ENCODE measurements at regions not wholly inside any gene's neighbourhood (a gene's known extent, or its start where the extent isn't known, plus 50 kb on each side); places are given as distances from the start of the nearest gene placed in this dataset.

DNA sequence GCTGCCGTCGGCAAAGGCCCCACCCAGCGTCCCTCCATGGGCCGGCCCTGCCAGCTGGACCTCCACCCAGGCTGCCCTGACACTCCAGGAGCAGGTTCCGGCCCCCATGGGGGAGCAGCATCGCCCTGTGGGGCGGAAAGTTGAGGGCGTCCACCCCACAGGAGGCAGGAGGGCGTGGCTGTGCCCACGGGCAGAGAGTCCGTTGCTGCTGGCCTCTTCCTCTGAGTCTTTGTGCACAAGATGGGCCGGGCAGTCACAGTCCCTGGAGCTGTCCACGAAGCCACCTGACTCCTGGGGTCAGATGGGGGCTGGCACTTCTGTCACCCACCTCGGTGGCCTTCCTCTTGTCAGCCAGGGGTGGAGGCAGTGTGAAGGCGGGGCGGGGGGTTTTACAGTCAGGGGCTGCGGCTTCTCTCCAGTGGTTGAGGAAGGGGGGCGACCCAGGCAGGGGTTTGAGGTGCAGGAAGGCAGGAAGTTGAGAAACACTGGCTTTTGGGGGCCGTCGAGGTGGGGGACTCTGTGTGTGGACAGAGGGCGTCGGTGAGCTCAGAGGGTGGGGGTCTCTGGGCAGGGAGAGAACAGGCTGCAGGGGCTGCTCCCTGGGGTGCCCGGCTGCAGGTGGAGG, 67.2 kb upstream of the TTC34 start:
- H3K27me3 ChIP-seq: peaks cover 0 to under 1% (median 0%) of the 10 kb centered on the region in 4 donors
- FAIRE-seq (no peak), ATAC-seq (no peak), DNase-seq (peak in 1 of 6 donors; percentile 55)
- H3K36me3 ChIP-seq: no peaks in the 10 kb centered on the region
- no peak overlapping the region for H3K4me3 ChIP-seq
- H3K9me3 ChIP-seq: no peaks in the 10 kb centered on the region
- TF ChIP-seq, protein P1, sequence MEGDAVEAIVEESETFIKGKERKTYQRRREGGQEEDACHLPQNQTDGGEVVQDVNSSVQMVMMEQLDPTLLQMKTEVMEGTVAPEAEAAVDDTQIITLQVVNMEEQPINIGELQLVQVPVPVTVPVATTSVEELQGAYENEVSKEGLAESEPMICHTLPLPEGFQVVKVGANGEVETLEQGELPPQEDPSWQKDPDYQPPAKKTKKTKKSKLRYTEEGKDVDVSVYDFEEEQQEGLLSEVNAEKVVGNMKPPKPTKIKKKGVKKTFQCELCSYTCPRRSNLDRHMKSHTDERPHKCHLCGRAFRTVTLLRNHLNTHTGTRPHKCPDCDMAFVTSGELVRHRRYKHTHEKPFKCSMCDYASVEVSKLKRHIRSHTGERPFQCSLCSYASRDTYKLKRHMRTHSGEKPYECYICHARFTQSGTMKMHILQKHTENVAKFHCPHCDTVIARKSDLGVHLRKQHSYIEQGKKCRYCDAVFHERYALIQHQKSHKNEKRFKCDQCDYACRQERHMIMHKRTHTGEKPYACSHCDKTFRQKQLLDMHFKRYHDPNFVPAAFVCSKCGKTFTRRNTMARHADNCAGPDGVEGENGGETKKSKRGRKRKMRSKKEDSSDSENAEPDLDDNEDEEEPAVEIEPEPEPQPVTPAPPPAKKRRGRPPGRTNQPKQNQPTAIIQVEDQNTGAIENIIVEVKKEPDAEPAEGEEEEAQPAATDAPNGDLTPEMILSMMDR (IDR thresholded peaks at IDR 0.05): no peak
- 47 to 59% methylated on average over 23 of the region's 23 CpGs for WGBS, 2 donors
- H3K4me1 ChIP-seq: no peaks in the 10 kb centered on the region
- H3K27ac ChIP-seq: no peak overlapping the region
- intact Hi-C loops (cut with DNase I): no loop called here

DNA sequence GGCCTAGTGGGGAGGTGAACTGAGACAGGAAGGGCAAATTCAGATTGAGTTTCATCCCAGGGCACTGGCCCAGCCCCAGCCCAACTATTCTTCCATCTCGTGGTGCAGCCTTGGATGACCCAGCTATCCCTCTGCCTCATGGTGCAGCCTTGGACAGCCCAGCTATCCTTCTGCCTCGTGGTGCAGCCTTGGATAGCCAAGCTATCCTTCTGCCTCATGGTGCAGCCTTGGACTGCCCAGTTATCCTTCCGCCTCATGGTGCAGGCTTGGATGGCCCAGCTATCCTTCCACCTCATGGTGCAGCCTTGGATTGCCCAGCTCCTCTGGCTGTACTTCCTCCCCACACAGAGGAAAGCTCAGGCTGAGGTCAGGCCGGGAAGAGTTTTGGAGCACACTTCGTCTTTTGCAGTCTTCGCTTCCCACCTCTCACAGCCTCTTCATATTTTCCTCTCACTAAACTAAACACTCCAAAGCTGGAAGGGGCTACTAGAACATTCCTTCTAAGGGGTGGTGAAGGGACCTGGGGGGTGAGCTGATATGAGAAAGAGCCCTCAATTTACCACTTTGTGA, 69.8 kb upstream of the TTC34 start:
- Histone ChIP-seq H3K27me3 (no peaks in the 10 kb centered on the region), H3K27ac (no peak overlapping the region), H3K9me3 (no peaks in the 10 kb centered on the region), H3K4me1 (no peaks in the 10 kb centered on the region), H3K36me3 (no peaks in the 10 kb centered on the region), H3K4me3 (no peak overlapping the region)
- WGBS, 2 donors: 86% methylated on average over 6 of the region's 6 CpGs
- FAIRE-seq (no peak), DNase-seq (no peak), ATAC-seq (no peak)
- intact Hi-C loops (cut with DNase I): no loop called here
- TF ChIP-seq, protein P1 (IDR thresholded peaks at IDR 0.05): no peak

DNA sequence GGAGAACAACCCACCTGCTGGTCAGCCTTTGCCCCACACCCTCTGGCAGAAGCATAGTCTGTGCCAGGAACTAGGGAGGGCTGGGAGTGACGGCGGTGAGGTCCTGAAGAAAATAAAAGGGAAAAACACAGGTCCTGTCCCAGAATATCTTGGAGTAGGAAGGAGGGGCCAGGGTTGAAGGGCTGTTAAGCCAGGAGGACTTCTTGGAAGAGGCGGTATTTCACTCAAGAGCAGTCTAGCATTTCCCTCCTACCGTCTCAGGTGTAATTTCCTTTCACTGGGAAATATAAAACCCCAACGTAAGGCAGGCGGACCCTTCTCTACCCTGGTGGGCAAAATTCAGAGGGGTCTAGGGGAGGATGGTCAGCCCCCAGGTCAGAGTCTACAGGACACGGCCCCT, 72.7 kb upstream of the TTC34 start:
- TF ChIP-seq, protein P1 (IDR thresholded peaks at IDR 0.05): no peak
- intact Hi-C loops (cut with DNase I): no loop called here
- no peak for DNase-seq

DNA sequence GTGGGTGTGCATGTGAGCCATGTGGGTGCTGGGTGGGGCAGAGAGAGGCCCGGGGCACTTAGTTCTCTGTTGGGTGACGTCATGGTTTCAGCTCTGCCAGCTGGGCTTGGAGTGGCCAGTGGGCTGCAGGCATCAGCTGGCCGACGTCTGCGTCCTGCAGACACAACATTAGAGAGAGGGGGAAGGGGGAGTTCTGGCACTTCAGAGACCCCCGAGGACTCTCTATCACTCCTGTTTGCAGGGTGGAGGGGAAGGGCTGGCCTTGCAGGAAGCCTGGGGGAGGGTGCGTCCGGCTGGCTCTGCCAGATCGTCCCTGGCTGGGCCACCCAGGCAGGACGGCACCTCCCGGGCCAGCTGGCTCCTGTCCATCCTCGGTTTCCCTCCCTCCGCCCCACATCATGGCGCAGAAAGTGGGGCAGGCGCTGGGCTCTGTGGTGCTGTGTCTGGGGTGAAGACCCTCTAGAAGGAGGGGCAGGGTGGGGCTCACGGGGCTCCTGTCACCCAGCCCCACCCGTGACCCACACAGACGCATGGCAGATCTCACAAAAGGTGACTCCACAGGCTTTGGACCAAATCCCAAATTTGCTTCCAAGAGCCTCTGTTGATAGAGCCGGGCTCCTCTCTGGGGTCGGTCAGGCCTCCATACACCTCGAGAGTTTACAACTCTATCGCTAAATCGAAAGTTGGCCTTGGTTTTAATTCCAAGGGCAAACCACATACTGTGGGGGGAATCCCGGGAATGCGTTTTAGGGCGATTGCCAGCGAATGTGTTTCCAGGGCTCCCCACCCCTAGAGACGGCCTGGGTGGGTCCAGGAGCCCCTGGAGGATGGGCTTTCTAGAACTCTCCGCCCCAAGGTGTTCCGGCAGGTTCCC, 73.4 kb upstream of the TTC34 start:
- Histone ChIP-seq H3K36me3 (no peaks in the 10 kb centered on the region), H3K4me3 (no peak overlapping the region), H3K27me3 (no peaks in the 10 kb centered on the region), H3K27ac (no peak overlapping the region), H3K4me1 (no peaks in the 10 kb centered on the region), H3K9me3 (no peaks in the 10 kb centered on the region)
- no peak for FAIRE-seq
- TF ChIP-seq, protein P1 (IDR thresholded peaks at IDR 0.05): no peak
- ATAC-seq: peak in 3 of 4 donors; percentile 37 to 49 (median 46)
- intact Hi-C loops (cut with DNase I): no loop called here
- 30 to 57% methylated on average over 21 to 30 of the region's 30 CpGs for WGBS, 2 donors
- DNase-seq: peak in 1 of 6 donors; percentile 24

More for the DNA sequence above, 72.7 kb upstream of the TTC34 start:
- no peaks in the 10 kb centered on the region for H3K4me1 ChIP-seq
- WGBS, 2 donors: 65 to 76% methylated on average over 7 of the region's 7 CpGs
- no peak overlapping the region for H3K4me3 ChIP-seq
- no peak overlapping the region for H3K27ac ChIP-seq
- no peaks in the 10 kb centered on the region for H3K27me3 ChIP-seq
- no peaks in the 10 kb centered on the region for H3K36me3 ChIP-seq
- no peaks in the 10 kb centered on the region for H3K9me3 ChIP-seq
- ATAC-seq (no peak), FAIRE-seq (no peak)

All from pancreas (tissue), 10 donors.